ENCODE measurements at regions not wholly inside any gene's neighbourhood (a gene's known extent, or its start where the extent isn't known, plus 50 kb on each side); places are given as distances from the start of the nearest gene placed in this dataset.
"Not testable (repeated sequence)": the region's sequence is repeated elsewhere in the genome, so short reads cannot be mapped to it uniquely, and the experiment has no call there.

DNA sequence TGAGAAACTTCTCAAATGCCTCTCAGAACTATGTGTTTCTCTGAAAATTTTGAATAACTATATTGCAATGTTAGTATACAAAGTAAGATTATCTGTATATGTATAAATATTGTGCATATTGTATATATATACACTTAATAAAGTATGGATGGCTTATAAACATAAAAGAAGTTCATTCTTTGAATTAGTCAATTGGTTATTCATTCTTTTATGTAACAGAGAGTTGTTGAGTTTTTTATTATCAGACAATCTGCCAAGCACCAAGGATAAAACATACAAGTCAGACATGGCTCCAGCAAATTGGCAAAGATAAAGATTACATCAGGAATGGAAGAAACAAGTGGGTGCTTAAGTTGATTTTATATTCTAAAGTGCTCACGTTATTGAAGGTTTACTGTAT, 289.1 kb upstream of the EYS start:
- in situ Hi-C loops (cut with HindIII; ENCODE audit: low sequenced_read_pairs): no loop called here

DNA sequence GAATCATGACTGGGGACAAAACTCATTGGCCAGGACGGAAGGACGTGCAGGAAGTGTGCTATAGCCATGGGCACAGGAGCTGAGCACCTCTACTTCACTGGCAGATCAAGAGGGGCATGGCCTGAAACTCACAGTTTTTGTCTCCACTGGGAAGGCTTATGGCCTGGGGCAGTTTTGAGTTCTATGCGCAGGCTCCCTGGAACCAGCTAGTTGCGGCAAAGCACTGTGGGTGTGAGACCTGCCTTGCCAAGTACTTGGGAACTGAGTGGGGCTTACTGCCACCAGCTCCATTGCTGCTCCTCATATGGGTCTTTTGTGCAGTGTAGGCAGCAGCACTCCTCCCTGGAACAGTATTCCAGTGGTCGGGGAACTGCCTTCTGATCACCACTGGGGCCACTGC, 282.6 kb upstream of the EYS start:
- in situ Hi-C loops (cut with HindIII; ENCODE audit: low sequenced_read_pairs): no loop called here

DNA sequence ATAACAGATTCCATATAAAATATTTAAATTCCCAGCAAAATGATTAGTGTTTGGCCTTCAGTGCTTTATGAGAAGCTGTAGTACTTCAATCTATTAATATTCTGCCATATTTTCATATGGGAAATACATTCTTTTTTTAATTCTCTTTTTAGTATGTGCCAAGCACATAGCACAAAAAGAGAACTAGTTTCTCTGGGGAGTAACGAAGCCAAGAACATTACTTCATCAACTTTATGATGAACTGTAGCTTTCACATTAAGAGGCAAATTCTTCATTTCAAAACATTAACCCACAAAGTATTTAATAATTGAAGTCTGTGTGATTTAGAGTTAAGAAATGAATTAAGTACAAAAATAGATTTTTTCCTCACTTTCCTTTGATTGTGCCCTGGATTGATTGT, 281.0 kb upstream of the EYS start:
- in situ Hi-C loops (cut with HindIII; ENCODE audit: low sequenced_read_pairs): no loop called here

GRCh38 chr6:65984089-65984488, 277.1 kb upstream of the EYS start:
- in situ Hi-C loops (cut with HindIII; ENCODE audit: low sequenced_read_pairs): no loop called here

DNA sequence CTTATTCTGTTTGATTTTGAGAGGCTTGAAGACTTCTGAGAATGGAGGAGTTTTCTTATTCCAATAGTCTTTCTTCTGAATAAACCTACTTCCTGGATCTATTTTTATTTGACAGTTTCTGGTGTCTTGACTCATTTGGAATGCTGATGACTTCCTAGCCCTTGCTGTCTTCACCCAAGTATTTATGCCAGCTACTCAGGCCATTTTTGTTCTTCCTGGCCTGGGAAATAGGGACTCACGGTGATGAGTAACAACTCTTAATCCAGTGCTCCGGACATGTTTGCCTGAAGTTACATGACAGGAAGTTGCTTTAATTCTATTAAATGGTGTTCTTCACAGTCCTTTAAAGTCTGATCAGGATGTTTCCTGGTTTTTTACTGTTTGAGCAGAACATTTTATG, 272.1 kb upstream of the EYS start:
- in situ Hi-C loops (cut with HindIII; ENCODE audit: low sequenced_read_pairs): no loop called here

GRCh38 chr6:65971252-65971651, 264.2 kb upstream of the EYS start:
- in situ Hi-C loops (cut with HindIII; ENCODE audit: low sequenced_read_pairs): not testable (repeated sequence)

- in situ Hi-C loops (cut with HindIII; ENCODE audit: low sequenced_read_pairs): no loop called here
These were observed 257.2 kb upstream of the EYS start for GRCh38 chr6:65964261-65964660.

DNA sequence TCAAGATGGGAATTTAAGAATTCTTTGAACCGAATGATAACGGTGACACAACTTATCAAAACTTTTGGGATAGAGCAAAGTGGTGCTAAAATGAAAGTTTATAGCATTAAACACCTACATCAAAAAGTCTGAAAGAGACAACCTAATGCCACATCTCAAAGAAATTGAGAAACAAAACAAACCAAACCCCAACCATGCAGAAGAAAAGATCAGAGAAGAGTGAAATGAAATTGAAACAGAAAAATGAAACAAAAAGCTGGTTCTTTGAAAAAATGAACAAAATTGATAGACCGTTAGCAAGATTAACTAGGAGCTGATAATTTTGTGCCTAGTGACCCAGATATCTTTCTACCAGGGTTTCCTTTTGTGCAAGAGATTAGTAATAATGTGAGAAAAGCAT, 248.0 kb upstream of the EYS start:
- in situ Hi-C loops (cut with HindIII; ENCODE audit: low sequenced_read_pairs): no loop called here

- in situ Hi-C loops (cut with HindIII; ENCODE audit: low sequenced_read_pairs): no loop called here
These were observed 241.0 kb upstream of the EYS start for GRCh38 chr6:65948062-65948461.

GRCh38 chr6:65943548-65943947, 236.5 kb upstream of the EYS start:
- in situ Hi-C loops (cut with HindIII; ENCODE audit: low sequenced_read_pairs): no loop called here

- in situ Hi-C loops (cut with HindIII; ENCODE audit: low sequenced_read_pairs): no loop called here
These were observed 236.0 kb upstream of the EYS start for GRCh38 chr6:65943051-65943450.

- in situ Hi-C loops (cut with HindIII; ENCODE audit: low sequenced_read_pairs): no loop called here
These were observed 231.0 kb upstream of the EYS start for GRCh38 chr6:65938000-65938399.

- in situ Hi-C loops (cut with HindIII; ENCODE audit: low sequenced_read_pairs): no loop called here
These were observed 228.4 kb upstream of the EYS start for GRCh38 chr6:65935412-65935811.

DNA sequence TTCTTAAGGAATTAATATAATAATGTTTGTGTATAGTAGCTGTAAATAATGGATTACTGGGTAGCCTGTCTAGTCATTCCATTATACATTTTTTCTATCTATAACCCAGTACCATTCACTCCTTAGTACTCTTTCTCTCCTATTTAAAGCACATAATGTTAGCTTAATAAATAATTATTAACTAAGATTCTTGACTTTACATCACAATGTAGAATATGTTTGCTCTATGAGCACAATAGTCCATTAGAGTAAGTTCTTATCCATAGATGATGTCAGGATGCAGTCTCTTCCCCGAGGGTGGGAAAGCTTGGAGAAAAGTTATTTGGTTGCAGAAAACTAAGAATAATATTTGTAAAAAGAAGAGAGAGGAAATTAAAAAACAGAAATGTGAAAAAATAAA, 226.4 kb upstream of the EYS start:
- in situ Hi-C loops (cut with HindIII; ENCODE audit: low sequenced_read_pairs): no loop called here

DNA sequence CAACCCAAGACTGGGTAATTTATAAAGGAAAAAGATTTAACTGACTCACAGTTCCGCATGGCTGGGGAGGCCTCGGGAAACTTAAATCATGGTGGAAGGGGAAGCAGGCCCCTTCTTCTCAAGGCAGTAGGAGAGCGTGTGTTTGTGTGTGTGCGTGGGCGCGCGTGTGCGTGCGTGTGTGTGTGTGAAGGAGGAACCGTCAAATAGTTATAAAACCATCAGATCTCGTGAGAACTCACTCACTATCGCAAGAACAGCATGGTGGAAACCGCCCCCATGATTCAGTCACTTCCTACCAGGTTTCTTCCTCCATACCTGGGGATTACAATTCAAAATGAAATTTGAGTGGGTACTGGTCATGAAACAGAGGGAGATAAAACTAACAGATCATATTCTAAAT, 220.1 kb upstream of the EYS start:
- in situ Hi-C loops (cut with HindIII; ENCODE audit: low sequenced_read_pairs): no loop called here

DNA sequence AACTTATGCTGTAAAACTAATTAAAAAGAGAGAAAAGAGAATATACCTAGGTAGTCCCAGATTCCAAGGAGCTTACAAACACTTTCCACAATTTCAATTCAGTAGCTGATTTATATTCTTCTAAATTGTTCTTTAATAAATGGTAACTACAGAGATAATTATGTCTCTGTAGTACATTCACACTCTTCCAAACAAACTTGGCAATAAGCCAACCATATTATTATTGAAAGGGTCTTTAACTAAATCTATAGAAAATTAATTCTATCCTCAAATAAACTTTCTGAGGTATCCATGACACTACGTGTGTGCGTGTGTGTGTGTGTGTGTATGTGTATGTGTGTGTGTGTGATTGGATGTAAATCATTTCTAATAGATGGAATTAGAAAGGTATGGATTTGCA, 217.4 kb upstream of the EYS start:
- in situ Hi-C loops (cut with HindIII; ENCODE audit: low sequenced_read_pairs): no loop called here

DNA sequence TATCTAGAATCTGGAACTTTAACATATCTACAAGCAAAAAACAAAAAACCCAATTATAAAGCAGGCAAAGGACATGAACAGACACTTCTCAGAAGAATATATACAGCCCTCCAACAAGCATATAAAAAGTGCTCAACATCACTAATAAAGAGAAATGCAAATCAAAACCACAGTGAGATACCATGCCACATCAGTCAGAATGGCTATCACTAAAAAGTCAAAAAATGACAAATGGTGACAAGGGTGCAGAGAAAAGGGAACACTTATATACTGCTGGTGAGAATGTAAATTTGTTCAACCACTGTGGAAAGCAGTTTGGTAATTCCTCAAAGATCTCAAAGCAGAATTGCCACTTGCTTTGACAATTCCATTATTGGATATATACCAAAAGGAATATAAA, 215.0 kb upstream of the EYS start:
- in situ Hi-C loops (cut with HindIII; ENCODE audit: low sequenced_read_pairs): no loop called here

GRCh38 chr6:65908065-65908464, 201.0 kb upstream of the EYS start:
- in situ Hi-C loops (cut with HindIII; ENCODE audit: low sequenced_read_pairs): no loop called here

GRCh38 chr6:65903992-65904391, 197.0 kb upstream of the EYS start:
- in situ Hi-C loops (cut with HindIII; ENCODE audit: low sequenced_read_pairs): no loop called here

DNA sequence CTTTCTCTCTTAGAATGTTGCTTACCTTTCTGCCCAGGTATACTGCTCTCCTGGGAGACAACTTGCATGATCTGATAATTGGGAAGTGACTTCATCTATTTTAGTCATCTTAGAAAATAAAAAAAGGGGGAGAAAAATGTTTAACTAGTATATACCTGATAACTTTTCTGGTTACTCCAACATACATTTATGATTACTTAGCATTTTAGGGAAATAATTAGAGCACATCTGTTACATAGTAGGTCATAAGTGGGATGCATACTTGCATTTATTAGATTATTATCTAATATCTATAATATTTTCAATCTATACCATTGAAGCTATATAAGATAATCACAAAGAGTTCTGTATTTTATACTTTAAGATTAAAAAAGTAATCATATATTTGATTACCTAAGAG, 193.9 kb upstream of the EYS start:
- in situ Hi-C loops (cut with HindIII; ENCODE audit: low sequenced_read_pairs): no loop called here

- in situ Hi-C loops (cut with HindIII; ENCODE audit: low sequenced_read_pairs): no loop called here
These were observed 189.1 kb upstream of the EYS start for GRCh38 chr6:65896140-65896539.

DNA sequence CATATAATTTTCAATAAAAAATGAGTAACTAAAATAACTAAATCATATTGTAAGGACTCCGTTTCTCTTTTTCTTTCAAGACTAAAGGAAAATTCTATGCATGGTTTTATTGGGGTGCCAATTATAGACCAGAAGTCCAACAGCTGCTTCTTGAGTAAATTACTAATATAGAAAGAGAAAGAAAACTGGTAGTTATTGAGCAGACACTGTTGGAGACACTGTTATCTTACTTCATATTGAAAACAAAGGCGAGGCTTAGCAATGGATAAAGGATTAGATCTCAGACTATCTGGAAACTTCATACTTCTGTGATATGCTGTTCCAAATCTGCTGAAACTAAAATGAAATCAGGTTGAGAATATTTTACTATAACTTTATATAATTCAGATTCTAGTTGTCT, 169.6 kb upstream of the EYS start:
- in situ Hi-C loops (cut with HindIII; ENCODE audit: low sequenced_read_pairs): no loop called here

DNA sequence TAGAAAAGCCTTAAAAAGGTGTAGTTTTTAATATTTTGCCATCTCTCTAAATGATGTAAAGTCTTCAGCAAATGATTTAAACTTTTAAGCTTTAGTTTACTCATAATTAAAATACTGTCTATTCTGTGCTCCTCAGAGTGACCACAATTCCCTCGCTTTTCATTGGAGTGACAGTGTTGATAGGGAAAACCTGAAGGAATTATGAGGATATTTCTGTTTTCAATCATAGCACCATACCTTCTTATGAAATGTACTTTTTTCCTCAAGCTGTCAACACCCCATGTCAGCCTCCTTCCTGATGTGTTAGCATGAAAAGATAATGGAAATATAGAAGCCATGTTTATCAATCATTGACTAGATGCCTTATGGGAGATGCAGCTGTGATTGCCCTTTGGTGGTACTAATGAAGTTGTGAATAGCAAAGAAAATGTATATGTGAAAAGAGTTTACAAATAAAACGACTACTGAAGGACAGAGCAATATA, 145.4 kb upstream of the EYS start:
- in situ Hi-C loops (cut with HindIII; ENCODE audit: low sequenced_read_pairs): no loop called here

- in situ Hi-C loops (cut with HindIII; ENCODE audit: low sequenced_read_pairs): no loop called here
These were observed 123.1 kb upstream of the EYS start for GRCh38 chr6:65830151-65830550.
